GM18526 (cell line): ENCODE measurements at regions not wholly inside any gene's neighbourhood (a gene's known extent, or its start where the extent isn't known, plus 50 kb on each side); places are given as distances from the start of the nearest gene placed in this dataset.

Experiments
- POLR2A ChIP-seq: IDR thresholded peaks from 3 replicates; pipeline ENCODE4 v1.6.1; 2011; ENCODE audit not compliant: insufficient read length; ENCODE audit errors: extremely low read depth

DNA sequence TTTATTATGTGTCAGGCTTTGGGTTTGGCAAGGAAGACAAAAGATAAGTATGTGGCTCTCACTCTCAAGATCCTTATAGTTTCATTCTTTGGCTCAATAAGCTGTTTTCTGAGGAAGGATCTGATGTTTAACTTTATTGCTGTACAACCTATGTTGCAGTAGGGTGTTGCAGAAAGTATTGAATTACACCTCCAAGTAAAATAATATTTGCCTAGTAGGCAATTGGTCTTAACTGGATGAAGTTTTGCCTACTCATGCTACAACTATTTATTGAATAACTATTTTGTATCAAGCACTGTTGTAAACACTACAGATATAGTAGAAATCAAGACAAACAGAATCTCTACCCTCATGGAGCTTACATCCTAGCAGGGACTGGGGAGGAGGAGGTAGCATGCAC is 169.7 kb downstream of the TAF11L14 start:
- TF ChIP-seq POLR2A, result no peak

DNA sequence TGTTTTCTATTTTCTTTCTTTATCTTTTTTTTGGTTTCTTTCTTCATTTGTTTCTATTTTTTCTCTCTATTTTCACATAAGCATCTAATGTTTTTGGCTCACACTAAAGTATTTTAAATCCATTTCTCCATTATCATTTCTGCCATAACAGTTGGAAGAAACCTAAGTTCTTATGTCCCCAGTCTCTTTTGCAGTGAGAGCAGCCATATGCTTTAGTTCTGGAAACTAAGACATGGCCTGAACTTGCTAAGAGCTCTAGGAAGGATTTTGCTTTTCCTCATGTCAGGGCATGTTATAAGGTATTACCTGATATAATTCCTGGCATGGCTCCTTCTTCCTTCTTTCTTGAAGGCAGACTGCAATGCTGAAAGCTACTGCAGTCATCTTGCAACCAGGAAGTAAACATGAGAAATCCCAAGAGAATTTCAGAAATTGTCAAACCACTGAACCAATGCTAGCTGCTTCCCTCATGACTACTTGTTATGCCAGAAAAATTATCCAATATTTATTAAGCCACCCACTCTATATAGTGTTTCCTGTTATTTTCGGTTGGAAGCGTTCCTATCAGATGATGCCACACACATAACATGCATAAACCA is 171.1 kb downstream of the TAF11L14 start:
- no peak for TF ChIP-seq POLR2A

DNA sequence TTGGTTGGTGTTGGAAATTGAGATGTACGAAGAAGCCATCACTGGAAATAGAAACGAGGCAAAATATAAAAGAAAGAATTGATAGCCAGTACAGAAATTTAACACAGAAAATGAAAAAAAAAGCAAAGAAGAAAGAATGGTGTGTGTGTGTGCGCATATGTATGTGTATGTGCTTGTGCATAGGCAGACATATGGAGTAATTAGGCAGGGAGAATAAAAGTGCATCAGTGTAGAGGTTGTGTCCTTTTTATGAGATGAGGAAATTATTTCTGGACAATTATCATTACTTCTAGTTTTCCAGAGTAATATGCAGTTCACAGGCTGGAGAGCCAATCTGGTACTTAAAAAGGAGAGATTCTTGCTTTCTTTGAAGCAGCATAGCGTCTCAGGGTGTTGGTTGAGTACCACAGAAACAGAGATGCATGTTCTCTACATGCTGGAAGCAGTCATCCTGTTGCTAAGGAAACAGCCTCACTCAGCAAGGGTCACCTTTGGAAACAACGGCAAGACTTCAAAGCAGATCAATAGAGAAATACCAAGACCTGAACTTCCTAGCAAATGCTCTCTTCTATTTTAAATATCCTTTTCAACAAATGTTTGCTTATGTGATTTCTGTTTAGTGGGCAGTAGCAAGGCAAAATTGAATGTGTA is 172.7 kb downstream of the TAF11L14 start:
- no peak for TF ChIP-seq POLR2A

DNA sequence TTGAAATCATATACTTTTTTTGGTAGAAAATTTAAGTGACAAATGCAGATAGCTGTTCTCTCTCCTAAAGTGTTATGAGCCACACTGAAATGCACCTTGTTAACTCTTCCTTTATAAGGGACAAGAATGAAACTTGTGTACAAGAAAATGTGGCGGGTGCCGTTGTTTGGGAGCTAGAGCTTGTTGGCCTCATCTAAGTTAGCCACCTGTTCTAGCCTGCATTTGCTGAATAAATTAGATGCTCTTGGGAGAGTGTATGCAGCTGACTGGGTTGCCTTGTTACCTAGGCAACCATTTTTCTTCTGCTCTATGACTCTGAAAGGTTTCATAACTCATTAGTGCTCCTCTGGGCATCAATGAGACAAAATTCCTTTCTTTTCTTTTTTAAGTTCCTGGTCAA is 174.3 kb downstream of the TAF11L14 start:
- no peak for TF ChIP-seq POLR2A

DNA sequence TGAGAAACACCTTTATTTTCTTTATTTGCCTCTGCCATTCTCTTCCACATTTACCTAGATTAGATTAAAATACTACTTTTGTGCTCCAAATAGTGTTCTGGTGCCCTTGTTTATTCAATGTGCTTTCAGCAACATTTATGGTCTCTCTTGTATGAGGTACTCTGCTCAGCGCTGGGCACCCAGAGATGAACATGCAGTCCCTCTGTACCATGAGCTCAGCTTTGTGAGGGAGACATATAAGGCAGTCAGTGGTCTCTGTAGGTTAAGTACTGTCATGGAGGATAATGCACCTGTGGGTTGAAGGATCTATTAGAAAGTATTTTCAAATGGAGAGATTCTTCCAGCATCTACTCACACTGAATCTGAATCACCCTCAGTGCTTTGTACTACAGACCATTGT is 176.5 kb downstream of the TAF11L14 start:
- TF ChIP-seq POLR2A, result no peak

DNA sequence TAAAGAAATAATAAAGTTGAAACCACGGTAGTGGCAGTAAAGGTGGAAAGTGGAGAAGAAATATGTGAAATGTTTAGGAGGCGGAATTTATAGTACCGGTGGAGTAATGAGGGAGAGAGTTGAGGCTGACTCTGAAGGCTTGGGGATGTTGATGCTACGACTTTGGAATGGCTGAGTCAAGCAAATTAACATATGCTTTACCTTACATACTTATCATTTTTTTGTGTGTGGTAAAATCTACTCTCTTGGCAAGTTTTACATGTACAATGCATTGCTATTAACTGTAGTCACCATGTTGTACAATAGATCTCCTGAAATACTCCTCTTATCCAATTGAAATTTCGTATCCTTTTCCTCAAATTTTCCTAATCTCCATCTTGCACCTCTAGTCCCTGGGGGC is 179.0 kb downstream of the TAF11L14 start:
- TF ChIP-seq POLR2A, result no peak

DNA sequence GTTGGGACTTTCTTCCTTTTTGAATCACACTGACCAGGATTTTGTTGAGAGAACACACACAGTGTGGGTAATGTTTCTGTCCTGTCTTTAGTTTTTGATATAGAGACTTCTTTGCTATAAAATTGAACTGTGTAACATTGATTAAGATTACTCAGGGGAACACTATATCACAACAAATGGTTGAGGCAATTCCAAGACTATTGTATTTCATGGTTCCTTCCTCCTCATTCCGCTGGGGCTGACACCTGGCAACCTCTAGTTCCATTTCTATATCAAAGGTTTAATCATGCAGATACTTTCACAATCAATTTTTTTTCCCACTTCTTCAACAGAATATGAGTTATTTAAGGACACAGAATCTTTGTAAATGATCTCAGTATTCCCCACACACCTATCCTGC is 182.2 kb downstream of the TAF11L14 start:
- no peak for TF ChIP-seq POLR2A

DNA sequence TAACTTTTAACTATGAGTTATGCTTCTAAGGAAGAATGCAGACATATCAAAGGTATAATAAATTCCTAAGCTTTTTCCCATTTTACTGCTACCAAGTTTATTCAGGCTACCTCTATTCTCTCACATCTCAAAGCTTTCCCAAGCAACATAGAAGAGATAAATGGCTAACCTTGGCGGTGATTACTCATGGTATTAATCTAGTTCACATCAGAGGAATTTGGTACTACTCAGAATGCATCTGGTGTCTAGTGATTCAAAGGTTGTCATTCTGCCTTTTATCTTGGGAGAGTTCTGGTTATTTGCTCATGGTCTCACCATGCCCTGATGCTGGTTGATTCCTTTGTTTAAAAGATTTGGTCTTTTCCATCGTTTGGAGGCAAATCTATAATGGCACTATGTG is 182.7 kb downstream of the TAF11L14 start:
- no peak for TF ChIP-seq POLR2A

DNA sequence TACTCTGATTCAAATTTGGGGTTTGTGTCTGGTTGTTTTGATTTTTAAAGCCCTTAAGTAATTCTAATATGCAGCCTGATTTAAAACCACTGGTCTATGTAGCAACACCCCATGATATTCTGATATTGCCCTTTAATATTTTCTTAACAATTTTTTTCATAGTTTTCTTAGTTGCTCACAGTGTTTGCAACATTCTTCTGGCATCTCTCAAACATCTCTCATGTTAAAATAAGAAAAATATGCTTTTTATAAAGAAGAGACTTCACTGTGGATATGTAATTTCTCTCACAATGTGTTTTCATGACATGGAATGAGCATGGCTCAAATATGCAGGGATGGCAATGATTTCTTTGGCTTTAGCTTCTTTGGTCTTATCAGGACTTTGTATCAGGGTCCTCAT is 183.7 kb downstream of the TAF11L14 start:
- no peak for TF ChIP-seq POLR2A

DNA sequence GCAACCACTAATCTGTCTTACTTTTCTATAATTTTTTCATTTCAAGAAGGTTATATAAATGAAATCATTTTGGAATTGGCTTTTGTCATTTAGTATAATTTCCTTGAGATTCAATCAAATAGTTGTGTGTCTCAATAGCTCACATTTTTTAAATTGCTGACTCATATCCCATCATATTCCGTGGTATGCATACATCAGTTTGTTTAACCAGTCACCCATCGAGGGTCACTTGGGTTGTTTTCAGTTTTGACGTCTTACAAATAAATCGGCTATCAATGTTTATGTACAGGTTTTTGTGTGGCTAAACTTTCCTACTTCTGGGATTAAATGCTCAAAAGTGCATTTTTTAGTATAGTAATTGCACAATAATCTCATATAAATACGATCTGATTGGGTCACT is 185.5 kb downstream of the TAF11L14 start:
- TF ChIP-seq POLR2A, result no peak

DNA sequence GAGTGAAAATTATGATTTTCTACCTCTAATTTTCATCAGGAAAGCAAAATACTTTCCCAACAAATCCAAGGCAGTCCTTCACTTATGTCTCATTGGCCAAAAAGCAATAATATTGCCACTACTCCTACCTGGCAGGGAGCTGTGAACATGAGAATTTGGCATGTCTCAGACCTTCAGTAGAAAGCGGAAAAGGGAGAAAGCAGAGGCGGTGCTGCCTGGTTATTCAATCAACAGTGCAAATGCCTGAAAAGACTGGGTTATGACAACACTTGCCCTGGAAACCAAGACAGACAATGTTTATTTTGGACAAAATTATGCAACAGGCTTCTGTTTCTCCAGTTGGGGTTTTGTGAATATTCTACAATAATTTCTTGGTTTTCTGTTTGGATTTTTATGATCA is 194.4 kb downstream of the TAF11L14 start:
- TF ChIP-seq POLR2A, result no peak

DNA sequence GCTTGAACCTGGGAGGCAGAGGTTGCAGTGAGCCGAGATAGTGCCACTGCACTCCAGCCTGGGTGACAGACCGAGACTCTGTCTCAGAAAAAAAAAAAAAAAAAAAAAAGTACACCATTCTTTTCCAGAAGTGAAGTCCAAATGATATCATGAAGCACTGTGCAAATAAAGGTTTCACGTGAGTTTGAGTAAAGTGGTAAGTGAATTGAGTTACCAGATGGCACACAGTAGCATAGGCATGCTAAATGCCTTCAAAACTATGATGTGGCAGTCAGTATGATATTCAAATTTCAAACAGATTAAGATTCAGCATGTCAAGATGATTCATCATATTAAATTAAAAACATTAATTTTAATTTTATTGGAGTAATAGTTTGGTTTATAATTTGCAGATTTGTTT is 195.2 kb downstream of the TAF11L14 start:
- TF ChIP-seq POLR2A, result no peak

DNA sequence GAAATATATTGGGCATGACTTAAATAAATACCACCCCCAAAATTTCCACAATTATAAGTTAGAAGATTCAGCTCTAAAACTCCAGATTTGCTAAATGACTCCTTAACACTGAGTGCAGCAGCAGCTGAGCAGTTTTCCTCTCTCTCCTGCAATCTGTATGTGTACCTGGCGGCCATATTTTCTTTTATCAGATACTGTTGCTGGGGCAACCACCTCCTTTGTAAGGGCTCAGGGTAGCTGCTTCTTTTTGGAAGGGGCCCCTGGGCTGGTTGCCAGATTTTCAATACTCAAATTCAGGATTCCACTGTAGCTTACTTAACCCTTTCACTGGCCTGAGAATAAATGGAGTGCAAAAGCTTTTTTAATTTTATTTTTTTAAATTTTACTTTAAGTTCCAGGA is 197.0 kb downstream of the TAF11L14 start:
- no peak for TF ChIP-seq POLR2A

DNA sequence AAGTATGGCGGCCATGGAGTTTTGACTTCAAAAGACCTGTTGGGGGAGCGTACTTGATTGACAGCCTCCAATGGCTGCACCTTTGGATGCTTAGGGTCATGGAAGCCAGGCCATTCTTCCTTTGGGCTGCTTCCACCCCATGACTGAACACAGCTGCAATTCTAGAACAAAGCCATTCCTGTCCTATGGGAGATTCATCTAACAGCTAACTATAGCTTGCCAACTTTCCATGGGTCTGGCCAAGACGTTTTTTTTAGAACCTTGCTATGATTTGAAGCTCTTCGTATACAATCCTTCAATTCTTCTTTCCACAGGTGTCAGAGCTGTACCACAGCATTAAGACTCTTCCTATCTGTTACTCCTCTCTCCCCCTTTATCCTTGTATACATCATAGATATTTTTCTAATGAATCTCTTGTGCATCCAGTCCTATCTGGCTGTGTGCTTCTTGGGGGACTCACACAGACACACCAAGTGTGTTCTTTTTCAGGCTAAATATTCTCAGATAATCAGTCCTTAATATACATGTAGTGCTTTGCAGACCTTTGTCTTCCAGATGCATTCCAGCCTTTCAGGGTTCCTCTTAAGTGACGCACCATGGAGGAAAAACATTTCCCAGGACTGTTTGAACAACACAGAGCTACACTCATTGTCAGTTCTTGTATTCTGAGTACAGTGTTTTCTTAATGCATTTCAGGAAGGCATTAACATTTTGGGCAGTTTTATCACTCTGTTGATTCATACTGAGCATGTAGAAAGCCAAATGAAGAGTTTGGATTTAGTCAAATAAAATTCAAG is 198.9 kb downstream of the TAF11L14 start:
- TF ChIP-seq POLR2A, result no peak

DNA sequence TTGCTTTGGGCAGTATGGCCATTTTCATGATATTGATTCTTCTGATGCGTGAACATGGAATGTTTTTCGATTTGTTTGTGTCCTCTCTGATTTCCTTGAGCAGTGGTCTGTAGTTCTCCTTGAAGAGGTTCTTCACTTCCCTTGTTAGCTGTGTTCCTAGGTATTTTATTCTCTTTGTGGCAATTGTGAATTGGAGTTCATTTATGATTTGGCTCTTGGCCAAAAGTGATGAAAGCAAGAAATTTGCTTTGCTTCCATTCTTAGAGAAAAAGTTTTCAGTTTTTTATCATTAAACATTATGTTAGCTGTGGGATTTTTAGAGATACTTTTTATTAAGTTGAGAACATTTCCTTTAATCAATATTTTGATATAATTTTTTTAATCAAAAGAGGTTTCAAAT is 203.5 kb downstream of the TAF11L14 start:
- no peak for TF ChIP-seq POLR2A

DNA sequence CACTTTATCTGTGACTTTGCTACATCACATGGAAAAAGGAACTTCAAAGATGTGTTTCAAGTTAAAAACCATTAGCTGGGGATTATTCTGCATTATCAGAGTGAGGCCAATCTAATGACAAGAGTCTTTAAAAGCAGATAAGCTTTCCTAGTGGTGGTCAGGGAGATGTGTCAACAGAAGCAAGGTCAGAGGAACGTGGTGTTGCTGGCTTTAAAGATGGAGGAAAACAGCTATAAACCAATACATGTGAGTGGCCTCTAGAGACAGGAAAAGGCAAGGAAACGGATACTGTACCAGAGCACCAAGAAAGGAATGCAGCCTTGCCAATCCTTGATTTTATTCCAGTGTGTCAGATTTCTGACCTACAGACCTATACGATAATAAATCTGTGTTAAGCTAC is 204.2 kb downstream of the TAF11L14 start:
- no peak for TF ChIP-seq POLR2A

DNA sequence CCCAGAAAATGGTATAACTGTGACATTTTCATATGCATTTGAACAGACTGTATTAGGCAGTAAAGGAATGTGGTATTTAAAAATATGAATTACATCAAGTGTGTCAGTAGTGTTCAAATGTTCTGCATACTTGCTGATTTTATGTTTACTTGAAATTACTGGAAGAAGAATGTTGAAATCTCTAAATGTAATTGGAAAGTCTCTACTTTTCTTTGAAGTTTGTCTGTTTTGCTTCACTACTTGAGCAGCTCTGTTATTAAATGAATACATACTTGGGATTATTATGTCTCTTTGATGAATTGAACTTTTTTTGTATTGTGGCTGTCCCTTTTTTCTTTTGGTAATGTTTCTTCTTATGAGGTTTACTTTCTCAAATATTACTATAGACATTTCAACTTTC is 205.6 kb downstream of the TAF11L14 start:
- no peak for TF ChIP-seq POLR2A

DNA sequence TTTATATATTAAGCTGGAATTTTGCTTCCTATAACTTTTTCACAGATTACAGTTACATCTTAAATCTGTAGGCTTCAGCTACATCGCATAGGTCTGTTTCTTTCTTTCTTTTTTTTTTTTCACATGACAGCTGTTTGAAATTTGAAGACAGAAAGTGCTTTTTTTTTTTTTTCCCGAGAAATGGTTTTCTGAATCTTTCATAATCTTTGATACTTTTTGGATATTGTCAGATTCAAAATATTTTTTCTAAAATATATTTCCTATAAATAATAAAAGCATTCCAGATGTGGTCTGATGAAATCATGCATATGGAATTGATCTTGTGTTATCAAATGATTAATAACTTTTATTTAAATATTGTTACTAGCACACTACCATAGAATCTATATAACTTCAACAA is 212.2 kb downstream of the TAF11L14 start:
- TF ChIP-seq POLR2A, result no peak
